ENCODE measurements at regions not wholly inside any gene's neighbourhood (a gene's known extent, or its start where the extent isn't known, plus 50 kb on each side); places are given as distances from the start of the nearest gene placed in this dataset.
A peak's percentile ranks its signal among the peaks of the same experiment; 100 is the strongest.

DNA sequence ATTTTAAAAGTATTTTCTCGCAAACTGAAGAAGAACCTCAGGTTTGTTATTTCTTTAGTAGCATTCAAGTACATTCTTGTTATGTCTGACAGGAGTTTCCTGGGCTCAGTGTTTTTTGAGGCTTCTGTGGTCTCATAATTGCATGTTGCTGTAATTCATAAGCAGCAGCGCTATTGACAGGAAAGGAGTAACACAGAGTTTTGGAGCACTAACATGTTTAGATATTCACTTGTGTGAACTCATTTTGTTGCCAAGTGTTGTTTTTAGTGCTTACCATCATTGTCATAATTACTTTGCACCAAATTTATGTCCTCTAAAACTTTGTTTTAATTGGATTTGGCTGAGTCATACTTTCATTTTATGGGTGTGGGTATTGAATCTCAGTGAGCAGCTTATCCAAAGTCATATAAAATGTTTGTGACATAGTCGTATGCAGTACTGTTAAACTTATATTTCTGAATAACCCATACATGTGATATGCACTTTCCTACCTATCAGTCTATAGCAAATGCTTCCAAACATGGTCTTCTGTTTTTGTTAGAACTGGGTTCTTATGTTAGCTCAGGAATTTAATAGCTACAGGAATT is 358.7 kb upstream of the CTSO start:
- intact Hi-C loops (cut with DNase I) = no loop called here
- H3K27ac ChIP-seq (replicated peaks in 1 of 4) = no peak overlapping the region
- peaks cover 0 to 20% (median 9%) of the 10 kb centered on the region in 4 donors for H3K4me1 ChIP-seq

GRCh38 chr4:156309031-156309430 is 355.4 kb upstream of the CTSO start:
- intact Hi-C loops (cut with DNase I) = no loop called here
- H3K36me3 ChIP-seq = no peaks in the 10 kb centered on the region
- TF ChIP-seq CTCF (IDR thresholded peaks at IDR 0.05) (no peak), POLR2A (IDR thresholded peaks at IDR 0.05; ENCODE audit: low read depth) (no peak), EP300 (IDR thresholded peaks at IDR 0.05) (no peak), POLR2AphosphoS5 (IDR thresholded peaks at IDR 0.05) (no peak)

More for the DNA sequence above, 358.7 kb upstream of the CTSO start:
- 63% methylated on average over 3 of the region's 3 CpGs for WGBS
- no peaks in the 10 kb centered on the region for H3K36me3 ChIP-seq
- H3K4me3 ChIP-seq = no peak overlapping the region
- DNase-seq (ENCODE audit: extremely low spot score) = no peak
- TF ChIP-seq EP300 (IDR thresholded peaks at IDR 0.05) (no peak), POLR2AphosphoS5 (IDR thresholded peaks at IDR 0.05) (no peak), POLR2A (IDR thresholded peaks at IDR 0.05; ENCODE audit: low read depth) (no peak), CTCF (IDR thresholded peaks at IDR 0.05) (no peak)
- no peaks in the 10 kb centered on the region for H3K27me3 ChIP-seq
- peaks cover 0 to 7% (median 3%) of the 10 kb centered on the region in 4 donors for H3K9me3 ChIP-seq

DNA sequence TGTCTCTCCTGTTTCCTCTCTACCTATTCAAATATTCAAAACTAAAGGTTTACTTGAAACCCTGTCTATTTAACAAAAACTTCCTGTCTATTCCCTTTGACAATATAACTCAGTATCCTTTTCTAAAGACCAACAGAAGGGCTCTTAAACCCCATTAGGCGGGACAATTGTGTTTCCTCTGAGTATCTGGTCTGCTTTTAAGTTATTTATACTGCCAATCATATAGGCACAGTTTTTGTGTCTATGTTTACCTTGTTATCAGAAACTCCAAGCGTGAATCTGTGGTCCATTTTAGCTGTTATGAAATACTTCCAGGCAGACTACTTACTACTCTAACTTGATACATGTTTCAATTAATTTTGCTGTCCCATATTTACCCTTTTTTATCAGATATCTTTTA is 350.0 kb upstream of the CTSO start:
- WGBS = 93% methylated on average over 2 of the region's 2 CpGs
- intact Hi-C loops (cut with DNase I) = no loop called here

More at GRCh38 chr4:156309031-156309430, 355.4 kb upstream of the CTSO start:
- H3K27ac ChIP-seq (replicated peaks in 1 of 4) = no peak overlapping the region
- no peaks in the 10 kb centered on the region for H3K27me3 ChIP-seq
- DNase-seq (ENCODE audit: extremely low spot score) = no peak
- H3K4me3 ChIP-seq = no peak overlapping the region
- H3K9me3 ChIP-seq = no peaks in the 10 kb centered on the region
- peaks cover 0 to 32% (median 21%) of the 10 kb centered on the region in 4 donors for H3K4me1 ChIP-seq

DNA sequence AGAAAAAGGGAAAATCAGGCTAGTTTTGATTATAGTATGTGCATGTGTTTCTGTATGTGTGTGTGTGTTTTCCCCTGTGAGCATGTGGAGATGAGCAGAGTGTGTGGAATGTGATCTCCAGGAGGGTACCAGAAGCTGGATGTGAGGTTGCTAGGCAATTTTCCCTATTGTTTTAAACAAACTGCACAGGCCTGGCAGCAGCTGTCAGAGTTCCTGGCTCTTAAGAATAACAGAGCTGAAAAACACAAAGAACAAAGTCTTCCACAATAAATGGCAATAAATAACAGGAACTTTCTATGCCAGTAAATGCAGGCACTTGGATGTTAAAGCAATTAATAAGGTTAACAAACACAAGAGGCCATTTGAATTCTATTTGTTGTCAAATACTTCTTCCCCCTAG is 344.6 kb upstream of the CTSO start:
- Histone ChIP-seq H3K27me3 (no peaks in the 10 kb centered on the region), H3K4me3 (no peak overlapping the region), H3K9me3 (no peaks in the 10 kb centered on the region), H3K4me1 (peaks cover 11 to 23% (median 18%) of the 10 kb centered on the region in 4 donors), H3K36me3 (no peaks in the 10 kb centered on the region), H3K27ac (replicated peaks in 1 of 4) (peak overlapping the region in 2 of 4 donors; percentile 24 to 28)
- TF ChIP-seq POLR2AphosphoS5 (IDR thresholded peaks at IDR 0.05) = no peak
- TF ChIP-seq POLR2A (IDR thresholded peaks at IDR 0.05; ENCODE audit: low read depth) = no peak
- TF ChIP-seq EP300 (IDR thresholded peaks at IDR 0.05) = no peak
- no peak for TF ChIP-seq CTCF (IDR thresholded peaks at IDR 0.05)
- DNase-seq (ENCODE audit: extremely low spot score) = no peak
- intact Hi-C loops (cut with DNase I) = no loop called here

More for the DNA sequence above, 350.0 kb upstream of the CTSO start:
- Histone ChIP-seq H3K27me3 (no peaks in the 10 kb centered on the region), H3K4me3 (no peak overlapping the region), H3K36me3 (no peaks in the 10 kb centered on the region), H3K4me1 (peaks cover 4 to 19% (median 17%) of the 10 kb centered on the region in 4 donors), H3K27ac (replicated peaks in 1 of 4) (no peak overlapping the region), H3K9me3 (no peaks in the 10 kb centered on the region)
- TF ChIP-seq POLR2AphosphoS5 (IDR thresholded peaks at IDR 0.05) (no peak), EP300 (IDR thresholded peaks at IDR 0.05) (no peak), POLR2A (IDR thresholded peaks at IDR 0.05; ENCODE audit: low read depth) (no peak), CTCF (IDR thresholded peaks at IDR 0.05) (no peak)
- no peak for DNase-seq (ENCODE audit: extremely low spot score)

- H3K9me3 ChIP-seq = no peaks in the 10 kb centered on the region
- no peak for DNase-seq (ENCODE audit: extremely low spot score)
- no peaks in the 10 kb centered on the region for H3K36me3 ChIP-seq
- 70% methylated on average over 1 of the region's 1 CpG for WGBS
- no peaks in the 10 kb centered on the region for H3K27me3 ChIP-seq
- no peak overlapping the region for H3K4me3 ChIP-seq
- intact Hi-C loops (cut with DNase I) = no loop called here
- no peak overlapping the region for H3K27ac ChIP-seq (replicated peaks in 1 of 4)
- TF ChIP-seq CTCF (IDR thresholded peaks at IDR 0.05) (no peak), POLR2A (IDR thresholded peaks at IDR 0.05; ENCODE audit: low read depth) (no peak), EP300 (IDR thresholded peaks at IDR 0.05) (no peak), POLR2AphosphoS5 (IDR thresholded peaks at IDR 0.05) (no peak)
- H3K4me1 ChIP-seq = peaks cover 11 to 23% (median 18%) of the 10 kb centered on the region in 4 donors
These were observed 342.1 kb upstream of the CTSO start for GRCh38 chr4:156295676-156296195.

Measured in esophagus muscularis mucosa (tissue), 4 donors.